Lung microvascular endothelial cell (primary cell): ENCODE measurements at regions not wholly inside any gene's neighbourhood (a gene's known extent, or its start where the extent isn't known, plus 50 kb on each side); places are given as distances from the start of the nearest gene placed in this dataset.
A peak's percentile ranks its signal among the peaks of the same experiment; 100 is the strongest.
"Not testable (repeated sequence)": the region's sequence is repeated elsewhere in the genome, so short reads cannot be mapped to it uniquely, and the experiment has no call there.

Experiments used
- DNase-seq, 2 donors: peaks; one replicate each; pipeline versions ENCODE4 v3.0.0 to v3.0.0-alpha.2; 2010; ENCODE audit warnings: low read depth in 2 of 2

- no peak for DNase-seq
These were observed 246.9 kb upstream of the ZFP64 start for GRCh38 chr20:52438326-52438963.

- DNase-seq = no peak
These were observed 242.9 kb upstream of the ZFP64 start for GRCh38 chr20:52434453-52434852.

GRCh38 chr20:52434041-52434425 is 242.5 kb upstream of the ZFP64 start:
- no peak for DNase-seq

GRCh38 chr20:52433326-52434040 is 241.9 kb upstream of the ZFP64 start:
- DNase-seq = no peak

- no peak for DNase-seq
These were observed 241.2 kb upstream of the ZFP64 start for GRCh38 chr20:52432740-52433139.

GRCh38 chr20:52429029-52429428 is 237.4 kb upstream of the ZFP64 start:
- DNase-seq = no peak

- no peak for DNase-seq
These were observed 236.4 kb upstream of the ZFP64 start for GRCh38 chr20:52427960-52428359.

- no peak for DNase-seq
These were observed 235.3 kb upstream of the ZFP64 start for GRCh38 chr20:52426856-52427255.

- DNase-seq = no peak
These were observed 234.1 kb upstream of the ZFP64 start for GRCh38 chr20:52425701-52426100.

GRCh38 chr20:52425253-52425652 is 233.7 kb upstream of the ZFP64 start:
- DNase-seq = no peak

GRCh38 chr20:52424357-52424942 is 232.9 kb upstream of the ZFP64 start:
- not testable (repeated sequence) for DNase-seq

- peak in 1 of 2 donors; percentile 1 for DNase-seq
These were observed 232.1 kb upstream of the ZFP64 start for GRCh38 chr20:52423536-52424140.

- no peak for DNase-seq
These were observed 231.2 kb upstream of the ZFP64 start for GRCh38 chr20:52422574-52423336.

- no peak for DNase-seq
These were observed 229.2 kb upstream of the ZFP64 start for GRCh38 chr20:52420805-52421204.

- no peak for DNase-seq
These were observed 227.6 kb upstream of the ZFP64 start for GRCh38 chr20:52419205-52419604.

- no peak for DNase-seq
These were observed 225.4 kb upstream of the ZFP64 start for GRCh38 chr20:52416953-52417352.

GRCh38 chr20:52411611-52412010 is 220.0 kb upstream of the ZFP64 start:
- DNase-seq = no peak

GRCh38 chr20:52410731-52411234 is 219.2 kb upstream of the ZFP64 start:
- no peak for DNase-seq

GRCh38 chr20:52410182-52410647 is 218.6 kb upstream of the ZFP64 start:
- peak in 1 of 2 donors; percentile 22 for DNase-seq

- no peak for DNase-seq
These were observed 214.4 kb upstream of the ZFP64 start for GRCh38 chr20:52405986-52406385.

- DNase-seq = no peak
These were observed 213.8 kb upstream of the ZFP64 start for GRCh38 chr20:52405417-52405816.
